ENCODE measurements at regions not wholly inside any gene's neighbourhood (a gene's known extent, or its start where the extent isn't known, plus 50 kb on each side); places are given as distances from the start of the nearest gene placed in this dataset.
"Not testable (repeated sequence)": the region's sequence is repeated elsewhere in the genome, so short reads cannot be mapped to it uniquely, and the experiment has no call there.

GRCh38 chr16:75868636-75869632 is 142.6 kb upstream of the CPHXL start:
- intact Hi-C loops (cut with DNase I) = no loop called here
- FAIRE-seq (no peak), DNase-seq (no peak)
- Histone ChIP-seq H3K27ac (ENCODE audit: low read depth in 2 of 2, low read length in 2 of 2) (no peak overlapping the region), H3K4me3 (ENCODE audit: low read length in 3 of 3) (no peak overlapping the region), H3K4me1 (ENCODE audit: control insufficient read depth in 2 of 3, insufficient read depth in 2 of 3, low read depth in 1 of 3, low read length in 3 of 3) (no peaks in the 10 kb centered on the region), H3K36me3 (ENCODE audit: control insufficient read depth in 2 of 3, insufficient read depth in 3 of 3, low read length in 3 of 3) (no peaks in the 10 kb centered on the region), H3K9ac (ENCODE audit: low read length in 3 of 3) (no peak overlapping the region), H3K9me3 (ENCODE audit: control insufficient read depth in 2 of 3, insufficient read depth in 1 of 3, low read length in 3 of 3) (no peaks in the 10 kb centered on the region), H3K27me3 (ENCODE audit: control insufficient read depth, insufficient read depth, low read length) (no peaks in the 10 kb centered on the region)
- TF ChIP-seq, protein P1, sequence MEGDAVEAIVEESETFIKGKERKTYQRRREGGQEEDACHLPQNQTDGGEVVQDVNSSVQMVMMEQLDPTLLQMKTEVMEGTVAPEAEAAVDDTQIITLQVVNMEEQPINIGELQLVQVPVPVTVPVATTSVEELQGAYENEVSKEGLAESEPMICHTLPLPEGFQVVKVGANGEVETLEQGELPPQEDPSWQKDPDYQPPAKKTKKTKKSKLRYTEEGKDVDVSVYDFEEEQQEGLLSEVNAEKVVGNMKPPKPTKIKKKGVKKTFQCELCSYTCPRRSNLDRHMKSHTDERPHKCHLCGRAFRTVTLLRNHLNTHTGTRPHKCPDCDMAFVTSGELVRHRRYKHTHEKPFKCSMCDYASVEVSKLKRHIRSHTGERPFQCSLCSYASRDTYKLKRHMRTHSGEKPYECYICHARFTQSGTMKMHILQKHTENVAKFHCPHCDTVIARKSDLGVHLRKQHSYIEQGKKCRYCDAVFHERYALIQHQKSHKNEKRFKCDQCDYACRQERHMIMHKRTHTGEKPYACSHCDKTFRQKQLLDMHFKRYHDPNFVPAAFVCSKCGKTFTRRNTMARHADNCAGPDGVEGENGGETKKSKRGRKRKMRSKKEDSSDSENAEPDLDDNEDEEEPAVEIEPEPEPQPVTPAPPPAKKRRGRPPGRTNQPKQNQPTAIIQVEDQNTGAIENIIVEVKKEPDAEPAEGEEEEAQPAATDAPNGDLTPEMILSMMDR (IDR thresholded peaks at IDR 0.05; ENCODE audit: borderline replicate concordance, extremely low read depth, insufficient read depth) = no peak

DNA sequence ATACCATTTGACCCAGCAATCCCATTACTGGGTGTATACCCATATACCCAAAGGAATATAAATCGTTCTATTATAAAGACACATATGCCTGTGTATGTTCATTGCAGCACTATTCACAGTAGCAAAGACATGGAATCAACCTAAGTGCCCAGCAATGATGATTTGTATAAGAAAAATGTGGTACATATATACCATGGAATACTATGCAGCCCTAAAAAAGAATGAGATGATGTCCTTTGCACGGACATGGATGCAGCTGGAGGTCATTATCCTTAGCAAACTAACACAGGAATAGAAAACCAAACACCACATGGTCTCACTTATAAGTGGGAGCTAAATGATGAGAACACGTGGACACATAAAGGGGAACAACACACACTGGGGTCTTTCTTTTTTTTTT is 155.0 kb upstream of the CPHXL start:
- FAIRE-seq; H3K9ac ChIP-seq (ENCODE audit: low read length in 3 of 3); H3K27me3 ChIP-seq (ENCODE audit: control insufficient read depth, insufficient read depth, low read length); H3K4me1 ChIP-seq (ENCODE audit: control insufficient read depth in 2 of 3, insufficient read depth in 2 of 3, low read depth in 1 of 3, low read length in 3 of 3); H3K27ac ChIP-seq (ENCODE audit: low read depth in 2 of 2, low read length in 2 of 2); H3K36me3 ChIP-seq (ENCODE audit: control insufficient read depth in 2 of 3, insufficient read depth in 3 of 3, low read length in 3 of 3); H3K9me3 ChIP-seq (ENCODE audit: control insufficient read depth in 2 of 3, insufficient read depth in 1 of 3, low read length in 3 of 3); DNase-seq; intact Hi-C loops (cut with DNase I); H3K4me3 ChIP-seq (ENCODE audit: low read length in 3 of 3): not testable (repeated sequence)

DNA sequence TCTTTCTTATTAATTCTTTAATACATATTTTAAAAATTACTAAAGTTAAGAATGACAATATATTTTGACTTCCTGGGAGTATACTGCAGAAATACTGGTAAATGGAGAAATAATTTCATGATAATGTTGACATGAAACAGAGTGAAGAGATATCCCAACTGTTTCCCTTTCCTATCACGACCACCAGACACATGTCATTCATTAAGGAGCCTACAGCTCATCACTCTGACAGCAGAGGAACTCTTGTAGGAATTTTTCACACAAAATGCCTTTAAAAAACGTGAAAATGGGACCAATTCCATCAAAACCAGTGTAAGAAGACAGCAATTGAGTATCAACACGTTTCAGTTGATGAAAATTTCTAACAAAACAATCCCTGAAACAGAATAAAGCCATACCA is 172.9 kb upstream of the CPHXL start:
- Histone ChIP-seq H3K9ac (ENCODE audit: low read length in 3 of 3) (no peak overlapping the region), H3K9me3 (ENCODE audit: control insufficient read depth in 2 of 3, insufficient read depth in 1 of 3, low read length in 3 of 3) (no peaks in the 10 kb centered on the region), H3K27ac (ENCODE audit: low read depth in 2 of 2, low read length in 2 of 2) (no peak overlapping the region), H3K4me1 (ENCODE audit: control insufficient read depth in 2 of 3, insufficient read depth in 2 of 3, low read depth in 1 of 3, low read length in 3 of 3) (no peaks in the 10 kb centered on the region), H3K4me3 (ENCODE audit: low read length in 3 of 3) (no peak overlapping the region), H3K27me3 (ENCODE audit: control insufficient read depth, insufficient read depth, low read length) (no peaks in the 10 kb centered on the region), H3K36me3 (ENCODE audit: control insufficient read depth in 2 of 3, insufficient read depth in 3 of 3, low read length in 3 of 3) (no peaks in the 10 kb centered on the region)
- intact Hi-C loops (cut with DNase I) = no loop called here
- DNase-seq (no peak), FAIRE-seq (no peak)
- TF ChIP-seq, protein P1 (IDR thresholded peaks at IDR 0.05; ENCODE audit: borderline replicate concordance, extremely low read depth, insufficient read depth) = no peak

DNA sequence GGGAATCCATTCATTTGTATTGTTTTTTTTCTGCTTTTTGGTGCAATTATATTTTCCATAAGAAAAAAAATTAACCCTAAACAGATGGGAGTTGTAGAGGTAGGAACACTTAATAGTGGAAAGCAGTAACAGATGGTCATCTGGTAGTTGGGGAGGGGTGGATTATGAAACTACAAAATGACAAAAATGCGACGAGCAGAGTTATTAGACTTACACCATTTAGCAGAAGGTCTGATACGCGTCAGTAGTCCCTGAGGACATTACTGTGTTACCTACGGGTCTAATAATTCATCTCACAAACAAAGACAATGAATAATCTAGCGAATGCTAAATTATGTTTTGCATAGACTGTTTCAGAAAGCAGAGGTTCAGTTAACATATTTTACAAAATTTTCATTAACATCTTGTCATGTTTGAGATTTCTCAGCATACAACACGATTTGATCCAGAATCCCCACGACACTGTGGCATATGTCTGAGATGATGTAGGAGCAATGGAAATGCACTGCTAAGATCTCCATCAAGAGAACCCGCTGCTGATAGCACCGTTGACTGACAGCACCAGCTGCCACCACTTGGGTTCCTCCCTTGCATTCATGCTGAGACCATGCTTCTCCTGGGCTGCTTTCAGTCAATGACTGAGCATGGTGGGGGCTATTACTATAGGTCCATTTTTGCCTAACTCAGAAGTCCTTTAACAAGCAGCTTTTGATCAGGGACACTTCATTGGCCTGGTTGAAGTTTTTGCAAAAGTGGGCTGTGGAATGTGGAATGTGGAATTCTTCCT is 182.2 kb upstream of the CPHXL start:
- no peaks in the 10 kb centered on the region for H3K4me1 ChIP-seq (ENCODE audit: control insufficient read depth in 2 of 3, insufficient read depth in 2 of 3, low read depth in 1 of 3, low read length in 3 of 3)
- H3K27ac ChIP-seq (ENCODE audit: low read depth in 2 of 2, low read length in 2 of 2) = no peak overlapping the region
- no peaks in the 10 kb centered on the region for H3K9me3 ChIP-seq (ENCODE audit: control insufficient read depth in 2 of 3, insufficient read depth in 1 of 3, low read length in 3 of 3)
- H3K36me3 ChIP-seq (ENCODE audit: control insufficient read depth in 2 of 3, insufficient read depth in 3 of 3, low read length in 3 of 3) = no peaks in the 10 kb centered on the region
- TF ChIP-seq, protein P1 (IDR thresholded peaks at IDR 0.05; ENCODE audit: borderline replicate concordance, extremely low read depth, insufficient read depth) = no peak
- DNase-seq = no peak
- intact Hi-C loops (cut with DNase I) = no loop called here
- H3K4me3 ChIP-seq (ENCODE audit: low read length in 3 of 3) = no peak overlapping the region
- H3K27me3 ChIP-seq (ENCODE audit: control insufficient read depth, insufficient read depth, low read length) = no peaks in the 10 kb centered on the region
- H3K9ac ChIP-seq (ENCODE audit: low read length in 3 of 3) = no peak overlapping the region
- no peak for FAIRE-seq

Measured in kidney (tissue), 13 donors.